Breast epithelium (tissue), 4 donors: ENCODE measurements at regions not wholly inside any gene's neighbourhood (a gene's known extent, or its start where the extent isn't known, plus 50 kb on each side); places are given as distances from the start of the nearest gene placed in this dataset.

Source experiments
- DNase-seq, 2 donors: peaks; one replicate each; pipeline ENCODE4 v3.0.0-alpha.2; 2019; ENCODE audit warnings: low spot score in 2 of 2
- H3K27ac ChIP-seq, 2 donors: fragments of 200-600 bp; sonication (generic) in 1 of 2; one replicate each; pipeline ENCODE4 v1.5.1; 2016 to 2019; ENCODE audit warnings: mild to moderate bottlenecking in 1 of 2
- H3K27me3 ChIP-seq, 2 donors: fragments of 200-600 bp; sonication (generic) in 1 of 2; one replicate each; pipeline versions ENCODE4 v1.5.1 to v1.6.0; 2017 to 2019; ENCODE audit warnings: control low read depth in 1 of 2, mild to moderate bottlenecking in 1 of 2
- H3K36me3 ChIP-seq: fragments of 200-600 bp; one replicate; pipeline ENCODE4 v1.5.1; 2019
- H3K4me1 ChIP-seq, 2 donors: fragments of 200-600 bp; sonication (generic); one replicate each; pipeline ENCODE4 v1.5.1; 2016 to 2019; ENCODE audit warnings: control low read depth in 1 of 2
- H3K4me3 ChIP-seq, 3 donors: fragments of 200-600 bp; sonication (generic); 1 replicate in 2 of 3; 2 replicates in 1 of 3; pipeline ENCODE4 v1.5.1; 2016 to 2019; ENCODE audit warnings: mild to moderate bottlenecking in 3 of 3, moderate library complexity in 2 of 3
- H3K9me3 ChIP-seq, 2 donors: fragments of 200-600 bp; sonication (generic) in 1 of 2; one replicate each; pipeline ENCODE4 v1.5.1; 2016 to 2019; ENCODE audit warnings: control low read depth in 1 of 2
- CTCF ChIP-seq, 3 donors: fragments of 450-650 bp; IDR thresholded peaks; one replicate each; pipeline ENCODE4 v1.5.1; 2016 to 2017; ENCODE audit warnings: antibody characterized with exemption in 3 of 3, mild to moderate bottlenecking in 3 of 3, moderate library complexity in 3 of 3
- POLR2A ChIP-seq: fragments of 450-650 bp; IDR thresholded peaks from one replicate; pipeline ENCODE4 v1.6.1; 2016; ENCODE audit warnings: antibody characterized with exemption, mild to moderate bottlenecking, moderate library complexity
- POLR2AphosphoS5 ChIP-seq, 3 donors: sonication (generic); formaldehyde crosslinking; IDR thresholded peaks; one replicate each; pipeline ENCODE4 v1.6.1; 2017; ENCODE audit warnings: antibody characterized with exemption in 3 of 3
- intact Hi-C: fragments of 100-400 bp; cut with DNase I; formaldehyde crosslinking; loops from one replicate; pipeline ENCODE4 v1.15.1; 2023; ENCODE audit warnings: low total_unique reads

GRCh38 chr17:33531311-33531710, 238.2 kb upstream of the ASIC2 start:
- TF ChIP-seq POLR2A, result no peak
- no peak for DNase-seq
- H3K27ac ChIP-seq, result no peak overlapping the region
- no peaks in the 10 kb centered on the region for H3K36me3 ChIP-seq
- H3K27me3 ChIP-seq, result no peaks in the 10 kb centered on the region
- H3K4me1 ChIP-seq, result no peaks in the 10 kb centered on the region
- peaks cover 0 to 11% of the 10 kb centered on the region in 2 donors for H3K9me3 ChIP-seq
- H3K4me3 ChIP-seq, result no peak overlapping the region
- intact Hi-C loops, result no loop called here

- no peaks in the 10 kb centered on the region for H3K36me3 ChIP-seq
- no peaks in the 10 kb centered on the region for H3K4me1 ChIP-seq
- no peaks in the 10 kb centered on the region for H3K9me3 ChIP-seq
- TF ChIP-seq CTCF (IDR thresholded peaks at IDR 0.05) (no peak), POLR2AphosphoS5 (IDR thresholded peaks at IDR 0.05) (no peak), POLR2A (no peak)
- no peak overlapping the region for H3K4me3 ChIP-seq
- no peak for DNase-seq
- intact Hi-C loops, result no loop called here
- H3K27me3 ChIP-seq, result no peaks in the 10 kb centered on the region
- no peak overlapping the region for H3K27ac ChIP-seq
These were observed 241.0 kb upstream of the ASIC2 start for GRCh38 chr17:33534087-33534486.

- no peak for TF ChIP-seq POLR2AphosphoS5 (IDR thresholded peaks at IDR 0.05)
- no peak for TF ChIP-seq POLR2A
- no peak for DNase-seq
- no peak overlapping the region for H3K4me3 ChIP-seq
- intact Hi-C loops, result no loop called here
- no peaks in the 10 kb centered on the region for H3K36me3 ChIP-seq
- no peaks in the 10 kb centered on the region for H3K9me3 ChIP-seq
- H3K4me1 ChIP-seq, result no peaks in the 10 kb centered on the region
- H3K27ac ChIP-seq, result no peak overlapping the region
- peaks cover 0 to 6% of the 10 kb centered on the region in 2 donors for H3K27me3 ChIP-seq
These were observed 252.0 kb upstream of the ASIC2 start for GRCh38 chr17:33545124-33545523.

- DNase-seq, result no peak
- intact Hi-C loops, result no loop called here
- Histone ChIP-seq H3K4me3 (no peak overlapping the region), H3K27ac (no peak overlapping the region), H3K9me3 (no peaks in the 10 kb centered on the region), H3K27me3 (peaks cover 0 to 10% of the 10 kb centered on the region in 2 donors), H3K36me3 (no peaks in the 10 kb centered on the region), H3K4me1 (no peaks in the 10 kb centered on the region)
- no peak for TF ChIP-seq CTCF (IDR thresholded peaks at IDR 0.05)
- TF ChIP-seq POLR2A, result no peak
- no peak for TF ChIP-seq POLR2AphosphoS5 (IDR thresholded peaks at IDR 0.05)
These were observed 257.2 kb upstream of the ASIC2 start for GRCh38 chr17:33550261-33550660.

- H3K4me1 ChIP-seq, result no peaks in the 10 kb centered on the region
- DNase-seq, result no peak
- peaks cover 0 to 10% of the 10 kb centered on the region in 2 donors for H3K27me3 ChIP-seq
- TF ChIP-seq POLR2AphosphoS5 (IDR thresholded peaks at IDR 0.05) (no peak), POLR2A (no peak), CTCF (IDR thresholded peaks at IDR 0.05) (no peak)
- H3K27ac ChIP-seq, result no peak overlapping the region
- intact Hi-C loops, result no loop called here
- H3K9me3 ChIP-seq, result no peaks in the 10 kb centered on the region
- H3K36me3 ChIP-seq, result no peaks in the 10 kb centered on the region
- no peak overlapping the region for H3K4me3 ChIP-seq
These were observed 258.0 kb upstream of the ASIC2 start for GRCh38 chr17:33551075-33551474.

- TF ChIP-seq CTCF (IDR thresholded peaks at IDR 0.05), result no peak
- no peak for TF ChIP-seq POLR2AphosphoS5 (IDR thresholded peaks at IDR 0.05)
- Histone ChIP-seq H3K9me3 (peaks cover 0 to under 1% of the 10 kb centered on the region in 2 donors), H3K36me3 (no peaks in the 10 kb centered on the region), H3K27ac (no peak overlapping the region), H3K4me1 (no peaks in the 10 kb centered on the region), H3K27me3 (peaks cover 0 to 4% of the 10 kb centered on the region in 2 donors), H3K4me3 (no peak overlapping the region)
- DNase-seq, result no peak
- intact Hi-C loops, result no loop called here
These were observed 258.8 kb upstream of the ASIC2 start for GRCh38 chr17:33551911-33552310.
